Effector memory CD4-positive, alpha-beta T cell (primary cell): ENCODE measurements at regions not wholly inside any gene's neighbourhood (a gene's known extent, or its start where the extent isn't known, plus 50 kb on each side); places are given as distances from the start of the nearest gene placed in this dataset.

Source experiments
- DNase-seq, 3 donors: peaks; one replicate each; pipeline ENCODE4 v3.0.0-alpha.2; 2020
- H3K27ac ChIP-seq: 2 replicates; pipeline ENCODE4 v1.7.0; 2013; ENCODE audit warnings: mild to moderate bottlenecking, low read length, moderate library complexity; ENCODE audit not compliant: insufficient read depth, poor library complexity, severe bottlenecking
- H3K27me3 ChIP-seq: replicated peaks from 2 replicates; pipeline ENCODE4 v1.7.0; 2013; ENCODE audit warnings: mild to moderate bottlenecking, low read length; ENCODE audit not compliant: insufficient read depth, control insufficient read depth, poor library complexity, severe bottlenecking
- H3K36me3 ChIP-seq: 2 replicates; pipeline ENCODE4 v1.7.0; 2013; ENCODE audit warnings: mild to moderate bottlenecking, low read length, moderate library complexity; ENCODE audit not compliant: control insufficient read depth, insufficient read depth
- H3K4me1 ChIP-seq: 2 replicates; pipeline ENCODE4 v1.7.0; 2013; ENCODE audit warnings: low read length, mild to moderate bottlenecking; ENCODE audit not compliant: control insufficient read depth, insufficient read depth, poor library complexity, severe bottlenecking
- H3K4me3 ChIP-seq: 2 replicates; pipeline ENCODE4 v1.7.0; 2013; ENCODE audit warnings: low read length, low read depth, mild to moderate bottlenecking; ENCODE audit not compliant: insufficient read depth, poor library complexity, severe bottlenecking
- H3K9me3 ChIP-seq: 2 replicates; pipeline ENCODE4 v1.7.0; 2013; ENCODE audit warnings: mild to moderate bottlenecking, low read length, moderate library complexity; ENCODE audit not compliant: control insufficient read depth

- DNase-seq: no peak
Observed at GRCh38 chr16:59707436-59708226, 973.5 kb upstream of the GOT2 start.

GRCh38 chr16:59701963-59702930 is 968.1 kb upstream of the GOT2 start:
- Histone ChIP-seq H3K4me1 (no peaks in the 10 kb centered on the region), H3K27ac (no peak overlapping the region), H3K36me3 (no peaks in the 10 kb centered on the region), H3K4me3 (no peak overlapping the region), H3K9me3 (no peaks in the 10 kb centered on the region), H3K27me3 (no peaks in the 10 kb centered on the region)
- DNase-seq: no peak

More at GRCh38 chr16:59707436-59708226, 973.5 kb upstream of the GOT2 start:
- H3K4me3 ChIP-seq: no peak overlapping the region
- H3K9me3 ChIP-seq: no peaks in the 10 kb centered on the region
- H3K36me3 ChIP-seq: no peaks in the 10 kb centered on the region
- H3K27me3 ChIP-seq: no peaks in the 10 kb centered on the region
- no peaks in the 10 kb centered on the region for H3K4me1 ChIP-seq
- H3K27ac ChIP-seq: no peak overlapping the region

- H3K36me3 ChIP-seq: no peaks in the 10 kb centered on the region
- H3K27me3 ChIP-seq: no peaks in the 10 kb centered on the region
- no peak overlapping the region for H3K27ac ChIP-seq
- no peaks in the 10 kb centered on the region for H3K9me3 ChIP-seq
- H3K4me1 ChIP-seq: no peaks in the 10 kb centered on the region
- no peak overlapping the region for H3K4me3 ChIP-seq
- no peak for DNase-seq
Observed at GRCh38 chr16:59699786-59700185, 965.7 kb upstream of the GOT2 start.

- Histone ChIP-seq H3K27me3 (no peaks in the 10 kb centered on the region), H3K4me3 (no peak overlapping the region), H3K27ac (no peak overlapping the region), H3K9me3 (no peaks in the 10 kb centered on the region), H3K4me1 (no peaks in the 10 kb centered on the region), H3K36me3 (no peaks in the 10 kb centered on the region)
- DNase-seq: no peak
Observed at GRCh38 chr16:59698346-59699020, 964.4 kb upstream of the GOT2 start.

GRCh38 chr16:59697761-59698160 is 963.6 kb upstream of the GOT2 start:
- no peaks in the 10 kb centered on the region for H3K4me1 ChIP-seq
- DNase-seq: no peak
- H3K9me3 ChIP-seq: no peaks in the 10 kb centered on the region
- no peak overlapping the region for H3K4me3 ChIP-seq
- no peaks in the 10 kb centered on the region for H3K27me3 ChIP-seq
- no peak overlapping the region for H3K27ac ChIP-seq
- H3K36me3 ChIP-seq: no peaks in the 10 kb centered on the region

GRCh38 chr16:59697236-59697635 is 963.1 kb upstream of the GOT2 start:
- DNase-seq: no peak
- no peak overlapping the region for H3K27ac ChIP-seq
- H3K36me3 ChIP-seq: no peaks in the 10 kb centered on the region
- no peaks in the 10 kb centered on the region for H3K4me1 ChIP-seq
- no peaks in the 10 kb centered on the region for H3K27me3 ChIP-seq
- H3K9me3 ChIP-seq: no peaks in the 10 kb centered on the region
- H3K4me3 ChIP-seq: no peak overlapping the region

GRCh38 chr16:59696495-59696894 is 962.4 kb upstream of the GOT2 start:
- Histone ChIP-seq H3K4me1 (no peaks in the 10 kb centered on the region), H3K9me3 (no peaks in the 10 kb centered on the region), H3K4me3 (no peak overlapping the region), H3K27me3 (no peaks in the 10 kb centered on the region), H3K36me3 (no peaks in the 10 kb centered on the region), H3K27ac (no peak overlapping the region)
- DNase-seq: no peak

- Histone ChIP-seq H3K4me3 (no peak overlapping the region), H3K36me3 (no peaks in the 10 kb centered on the region), H3K27ac (no peak overlapping the region), H3K9me3 (no peaks in the 10 kb centered on the region), H3K4me1 (no peaks in the 10 kb centered on the region), H3K27me3 (no peaks in the 10 kb centered on the region)
- no peak for DNase-seq
Observed at GRCh38 chr16:59690216-59690615, 956.1 kb upstream of the GOT2 start.

GRCh38 chr16:59688006-59688405 is 953.9 kb upstream of the GOT2 start:
- Histone ChIP-seq H3K9me3 (no peaks in the 10 kb centered on the region), H3K27me3 (no peaks in the 10 kb centered on the region), H3K4me3 (no peak overlapping the region), H3K4me1 (no peaks in the 10 kb centered on the region), H3K27ac (no peak overlapping the region), H3K36me3 (no peaks in the 10 kb centered on the region)
- DNase-seq: no peak
